ENCODE measurements at regions not wholly inside any gene's neighbourhood (a gene's known extent, or its start where the extent isn't known, plus 50 kb on each side); places are given as distances from the start of the nearest gene placed in this dataset.

- TF ChIP-seq TCF12 (IDR thresholded peaks at IDR 0.05; ENCODE audit: low read depth) = no peak
- no peak for TF ChIP-seq FOXM1 (IDR thresholded peaks at IDR 0.05; ENCODE audit: borderline replicate concordance, low read depth)
- no peak for TF ChIP-seq RAD21 (IDR thresholded peaks at IDR 0.05; ENCODE audit: low read depth)
- TF ChIP-seq TAF1 (IDR thresholded peaks at IDR 0.05; ENCODE audit: low read depth) = no peak
- no peak for TF ChIP-seq CEBPB (IDR thresholded peaks at IDR 0.05)
- TF ChIP-seq, protein P1, sequence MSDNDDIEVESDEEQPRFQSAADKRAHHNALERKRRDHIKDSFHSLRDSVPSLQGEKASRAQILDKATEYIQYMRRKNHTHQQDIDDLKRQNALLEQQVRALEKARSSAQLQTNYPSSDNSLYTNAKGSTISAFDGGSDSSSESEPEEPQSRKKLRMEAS (IDR thresholded peaks at IDR 0.05) = no peak
- TF ChIP-seq YY1 (IDR thresholded peaks at IDR 0.05; ENCODE audit: low read depth) = no peak
- no peak for TF ChIP-seq EP300 (IDR thresholded peaks at IDR 0.05; ENCODE audit: borderline replicate concordance)
- no peak for TF ChIP-seq NFIC (IDR thresholded peaks at IDR 0.05)
These were observed 1095.3 kb downstream of the GRM8 start for GRCh38 chr7:126157391-126157790.

Data from Ishikawa (cell line).